ENCODE measurements at regions not wholly inside any gene's neighbourhood (a gene's known extent, or its start where the extent isn't known, plus 50 kb on each side); places are given as distances from the start of the nearest gene placed in this dataset.

- CTCF ChIA-PET: no interaction called here
These were observed 185.9 kb downstream of the FAT3 start for GRCh38 chr11:92410526-92410925.

DNA sequence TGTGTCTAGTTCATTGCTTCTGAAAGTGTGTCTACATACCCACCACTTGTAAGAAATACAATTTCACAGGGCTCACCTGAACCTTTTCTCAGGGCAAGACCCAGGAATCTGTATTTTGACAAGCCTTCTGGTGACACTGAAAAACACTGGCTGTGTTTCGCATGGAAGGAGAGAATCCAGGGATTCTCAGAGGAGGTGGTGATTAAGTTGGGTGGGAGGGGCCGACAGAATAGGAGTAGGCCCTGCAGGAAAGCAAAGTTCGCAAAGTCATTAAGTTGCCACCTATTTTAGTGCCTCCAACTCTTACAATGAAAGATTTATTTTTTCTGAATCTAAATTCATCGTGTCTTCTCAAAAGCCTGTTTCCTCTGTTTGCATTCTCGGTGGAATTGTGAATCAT, 186.8 kb downstream of the FAT3 start:
- H3K4me3 Mint-ChIP-seq (ENCODE audit: unreplicated experiment): no peak overlapping the region
- peaks cover 6% of the 10 kb centered on the region for H3K4me1 Mint-ChIP-seq (ENCODE audit: insufficient read depth, unreplicated experiment)
- no peaks in the 10 kb centered on the region for H3K36me3 Mint-ChIP-seq (ENCODE audit: insufficient read depth, unreplicated experiment)
- intact Hi-C loops (cut with micrococcal nuclease): no loop called here
- no peak for DNase-seq (ENCODE audit: unreplicated experiment)
- CTCF ChIA-PET: no interaction called here
- no peaks in the 10 kb centered on the region for H3K27me3 Mint-ChIP-seq (ENCODE audit: insufficient read depth, unreplicated experiment)
- H3K27ac Mint-ChIP-seq (ENCODE audit: low read depth, unreplicated experiment): no peak overlapping the region
- TF ChIP-seq, protein P1, sequence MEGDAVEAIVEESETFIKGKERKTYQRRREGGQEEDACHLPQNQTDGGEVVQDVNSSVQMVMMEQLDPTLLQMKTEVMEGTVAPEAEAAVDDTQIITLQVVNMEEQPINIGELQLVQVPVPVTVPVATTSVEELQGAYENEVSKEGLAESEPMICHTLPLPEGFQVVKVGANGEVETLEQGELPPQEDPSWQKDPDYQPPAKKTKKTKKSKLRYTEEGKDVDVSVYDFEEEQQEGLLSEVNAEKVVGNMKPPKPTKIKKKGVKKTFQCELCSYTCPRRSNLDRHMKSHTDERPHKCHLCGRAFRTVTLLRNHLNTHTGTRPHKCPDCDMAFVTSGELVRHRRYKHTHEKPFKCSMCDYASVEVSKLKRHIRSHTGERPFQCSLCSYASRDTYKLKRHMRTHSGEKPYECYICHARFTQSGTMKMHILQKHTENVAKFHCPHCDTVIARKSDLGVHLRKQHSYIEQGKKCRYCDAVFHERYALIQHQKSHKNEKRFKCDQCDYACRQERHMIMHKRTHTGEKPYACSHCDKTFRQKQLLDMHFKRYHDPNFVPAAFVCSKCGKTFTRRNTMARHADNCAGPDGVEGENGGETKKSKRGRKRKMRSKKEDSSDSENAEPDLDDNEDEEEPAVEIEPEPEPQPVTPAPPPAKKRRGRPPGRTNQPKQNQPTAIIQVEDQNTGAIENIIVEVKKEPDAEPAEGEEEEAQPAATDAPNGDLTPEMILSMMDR (IDR thresholded peaks at IDR 0.05; ENCODE audit: unreplicated experiment): no peak
- no peaks in the 10 kb centered on the region for H3K9me3 Mint-ChIP-seq (ENCODE audit: unreplicated experiment)
- POLR2A ChIA-PET: no interaction called here
- no TSS peak for BruUV-seq (replicated peaks)

More at GRCh38 chr11:92410526-92410925, 185.9 kb downstream of the FAT3 start:
- TF ChIP-seq, protein P1 (IDR thresholded peaks at IDR 0.05; ENCODE audit: unreplicated experiment): no peak
- H3K4me3 Mint-ChIP-seq (ENCODE audit: unreplicated experiment): no peak overlapping the region
- POLR2A ChIA-PET: interaction anchor here (0.7 kb wide), 1 partner anchor 9 kb away, joined by 3 read pairs; no protein-coding TSS in a partner anchor
- peaks cover 6% of the 10 kb centered on the region for H3K4me1 Mint-ChIP-seq (ENCODE audit: insufficient read depth, unreplicated experiment)
- H3K27me3 Mint-ChIP-seq (ENCODE audit: insufficient read depth, unreplicated experiment): no peaks in the 10 kb centered on the region
- H3K9me3 Mint-ChIP-seq (ENCODE audit: unreplicated experiment): no peaks in the 10 kb centered on the region
- H3K27ac Mint-ChIP-seq (ENCODE audit: low read depth, unreplicated experiment): no peak overlapping the region
- intact Hi-C loops (cut with micrococcal nuclease): no loop called here
- no peak for DNase-seq (ENCODE audit: unreplicated experiment)
- BruUV-seq (replicated peaks): no TSS peak
- no peaks in the 10 kb centered on the region for H3K36me3 Mint-ChIP-seq (ENCODE audit: insufficient read depth, unreplicated experiment)

GRCh38 chr11:92413757-92414513, 189.3 kb downstream of the FAT3 start:
- no peaks in the 10 kb centered on the region for H3K27me3 Mint-ChIP-seq (ENCODE audit: insufficient read depth, unreplicated experiment)
- H3K4me3 Mint-ChIP-seq (ENCODE audit: unreplicated experiment): no peak overlapping the region
- no TSS peak for BruUV-seq (replicated peaks)
- TF ChIP-seq, protein P1 (IDR thresholded peaks at IDR 0.05; ENCODE audit: unreplicated experiment): no peak
- H3K9me3 Mint-ChIP-seq (ENCODE audit: unreplicated experiment): no peaks in the 10 kb centered on the region
- no peaks in the 10 kb centered on the region for H3K36me3 Mint-ChIP-seq (ENCODE audit: insufficient read depth, unreplicated experiment)
- ChIA-PET POLR2A (no interaction called here), CTCF (interaction anchor here (0.7 to 0.8 kb wide), 2 partner anchors 10 to 551 kb away, joined by 3 to 4 read pairs; no protein-coding TSS in a partner anchor)
- H3K27ac Mint-ChIP-seq (ENCODE audit: low read depth, unreplicated experiment): no peak overlapping the region
- intact Hi-C loops (cut with micrococcal nuclease): no loop called here
- no peak for DNase-seq (ENCODE audit: unreplicated experiment)
- H3K4me1 Mint-ChIP-seq (ENCODE audit: insufficient read depth, unreplicated experiment): peaks cover 12% of the 10 kb centered on the region

GRCh38 chr11:92416971-92417725, 192.5 kb downstream of the FAT3 start:
- DNase-seq (ENCODE audit: unreplicated experiment): no peak
- Mint-ChIP-seq H3K9me3 (ENCODE audit: unreplicated experiment) (no peaks in the 10 kb centered on the region), H3K4me3 (ENCODE audit: unreplicated experiment) (no peak overlapping the region), H3K4me1 (ENCODE audit: insufficient read depth, unreplicated experiment) (peaks cover 5% of the 10 kb centered on the region), H3K27ac (ENCODE audit: low read depth, unreplicated experiment) (no peak overlapping the region), H3K27me3 (ENCODE audit: insufficient read depth, unreplicated experiment) (no peaks in the 10 kb centered on the region), H3K36me3 (ENCODE audit: insufficient read depth, unreplicated experiment) (no peaks in the 10 kb centered on the region)
- intact Hi-C loops (cut with micrococcal nuclease): no loop called here
- POLR2A ChIA-PET: no interaction called here
- BruUV-seq (replicated peaks): no TSS peak
- CTCF ChIA-PET: interaction anchor here (1.0 kb wide), 1 partner anchor 17 kb away, joined by 3 read pairs; no protein-coding TSS in a partner anchor
- TF ChIP-seq, protein P1 (IDR thresholded peaks at IDR 0.05; ENCODE audit: unreplicated experiment): no peak
